ELF-1 (cell line): ENCODE measurements at regions not wholly inside any gene's neighbourhood (a gene's known extent, or its start where the extent isn't known, plus 50 kb on each side); places are given as distances from the start of the nearest gene placed in this dataset.
"Not testable (repeated sequence)": the region's sequence is repeated elsewhere in the genome, so short reads cannot be mapped to it uniquely, and the experiment has no call there.

Experiments used
- DNase-seq: peaks from one replicate; pipeline ENCODE4 v3.0.0-alpha.2; 2016; ENCODE audit warnings: low read depth, low spot score

- DNase-seq = not testable (repeated sequence)
These were observed 69.2 kb upstream of the RPL38 start for GRCh38 chr17:74134234-74134633.

- DNase-seq = no peak
These were observed 68.5 kb upstream of the RPL38 start for GRCh38 chr17:74134991-74135390.

GRCh38 chr17:74135391-74136167 is 67.9 kb upstream of the RPL38 start:
- DNase-seq = no peak

- DNase-seq = no peak
These were observed 66.1 kb upstream of the RPL38 start for GRCh38 chr17:74137416-74137815.

- DNase-seq = no peak
These were observed 64.4 kb upstream of the RPL38 start for GRCh38 chr17:74139120-74139519.

- DNase-seq = no peak
These were observed 63.2 kb upstream of the RPL38 start for GRCh38 chr17:74140282-74140681.

GRCh38 chr17:74141612-74142011 is 61.9 kb upstream of the RPL38 start:
- DNase-seq = no peak

GRCh38 chr17:74143318-74143717 is 60.2 kb upstream of the RPL38 start:
- not testable (repeated sequence) for DNase-seq

GRCh38 chr17:74145756-74146155 is 57.7 kb upstream of the RPL38 start:
- DNase-seq = no peak

- no peak for DNase-seq
These were observed 57.3 kb upstream of the RPL38 start for GRCh38 chr17:74146196-74146595.

- no peak for DNase-seq
These were observed 56.2 kb upstream of the RPL38 start for GRCh38 chr17:74147056-74147835.

- no peak for DNase-seq
These were observed 55.5 kb upstream of the RPL38 start for GRCh38 chr17:74147966-74148365.

GRCh38 chr17:74148446-74148845 is 55.0 kb upstream of the RPL38 start:
- DNase-seq = no peak

GRCh38 chr17:74148901-74149596 is 54.4 kb upstream of the RPL38 start:
- DNase-seq = no peak

GRCh38 chr17:74149597-74150427 is 53.7 kb upstream of the RPL38 start:
- no peak for DNase-seq

- peak; percentile 24 for DNase-seq
These were observed 53.0 kb upstream of the RPL38 start for GRCh38 chr17:74150428-74151025.

- DNase-seq = no peak
These were observed 51.7 kb upstream of the RPL38 start for GRCh38 chr17:74151551-74152315.

- peak; percentile 66 for DNase-seq
These were observed 50.7 kb upstream of the RPL38 start for GRCh38 chr17:74152591-74153455.

- DNase-seq = no peak
These were observed 50.0 kb upstream of the RPL38 start for GRCh38 chr17:74153456-74153810.
